ENCODE measurements at regions not wholly inside any gene's neighbourhood (a gene's known extent, or its start where the extent isn't known, plus 50 kb on each side); places are given as distances from the start of the nearest gene placed in this dataset.

GRCh38 chr10:131777921-131778320 is 122.9 kb upstream of the PPP2R2D start:
- ChIA-PET POLR2A (ENCODE audit: unreplicated experiment) (no interaction called here), CTCF (no interaction called here)
- H3K4me1 ChIP-seq (ENCODE audit: insufficient read depth, low read length): no peaks in the 10 kb centered on the region
- H3K27me3 ChIP-seq (ENCODE audit: low read length): peaks cover 15% of the 10 kb centered on the region; the same call in 1 of the 2 replicates
- H3K4me3 ChIP-seq (ENCODE audit: low read length): no peak overlapping the region
- no peaks in the 10 kb centered on the region for H3K36me3 ChIP-seq (ENCODE audit: low read depth, low read length)
- no peak overlapping the region for H3K9ac ChIP-seq (ENCODE audit: low read length)
- no peak overlapping the region for H3K4me2 ChIP-seq (ENCODE audit: low read length)
- BruUV-seq (replicated peaks): no TSS peak
- no peaks in the 10 kb centered on the region for H3F3A ChIP-seq (ENCODE audit: low read length, unreplicated experiment)
- intact Hi-C loops (cut with micrococcal nuclease): no loop called here
- no peaks in the 10 kb centered on the region for H3K9me2 ChIP-seq (replicated peaks; ENCODE audit: low read length)
- TF ChIP-seq EZH2phosphoT487 (IDR thresholded peaks at IDR 0.05; ENCODE audit: borderline replicate concordance, low read length) (no peak), EZH2 (IDR thresholded peaks at IDR 0.05; ENCODE audit: low read length, unreplicated experiment) (no peak), CTCF (conservative IDR thresholded peaks at IDR 0.05; ENCODE audit: low read depth, low read length) (no peak)
- H3K27ac ChIP-seq (ENCODE audit: low read length): no peak overlapping the region
- no peak for ATAC-seq
- no peak overlapping the region for H2AFZ ChIP-seq (ENCODE audit: low read length)
- H3K9me3 ChIP-seq (ENCODE audit: low read length): no peaks in the 10 kb centered on the region
- H4K20me1 ChIP-seq (ENCODE audit: low read length): no peaks in the 10 kb centered on the region
- no peaks in the 10 kb centered on the region for H3K79me2 ChIP-seq (ENCODE audit: low read length)
- DNase-seq: no peak

- ChIA-PET POLR2A (ENCODE audit: unreplicated experiment) (no interaction called here), CTCF (no interaction called here)
These were observed 122.4 kb upstream of the PPP2R2D start for GRCh38 chr10:131778385-131778784.

GRCh38 chr10:131778842-131779241 is 122.0 kb upstream of the PPP2R2D start:
- Histone ChIP-seq H2AFZ (ENCODE audit: low read length) (no peak overlapping the region), H3K9me3 (ENCODE audit: low read length) (no peaks in the 10 kb centered on the region), H3F3A (ENCODE audit: low read length, unreplicated experiment) (no peaks in the 10 kb centered on the region), H3K9ac (ENCODE audit: low read length) (no peak overlapping the region), H4K20me1 (ENCODE audit: low read length) (no peaks in the 10 kb centered on the region), H3K4me3 (ENCODE audit: low read length) (no peak overlapping the region), H3K27me3 (ENCODE audit: low read length) (peaks cover 7% of the 10 kb centered on the region; the same call in 1 of the 2 replicates), H3K4me1 (ENCODE audit: insufficient read depth, low read length) (no peaks in the 10 kb centered on the region), H3K9me2 (replicated peaks; ENCODE audit: low read length) (no peaks in the 10 kb centered on the region), H3K27ac (ENCODE audit: low read length) (no peak overlapping the region), H3K79me2 (ENCODE audit: low read length) (no peaks in the 10 kb centered on the region), H3K4me2 (ENCODE audit: low read length) (no peak overlapping the region), H3K36me3 (ENCODE audit: low read depth, low read length) (no peaks in the 10 kb centered on the region)
- BruUV-seq (replicated peaks): no TSS peak
- TF ChIP-seq EZH2phosphoT487 (IDR thresholded peaks at IDR 0.05; ENCODE audit: borderline replicate concordance, low read length) (no peak), CTCF (conservative IDR thresholded peaks at IDR 0.05; ENCODE audit: low read depth, low read length) (no peak), EZH2 (IDR thresholded peaks at IDR 0.05; ENCODE audit: low read length, unreplicated experiment) (no peak)
- intact Hi-C loops (cut with micrococcal nuclease): no loop called here
- DNase-seq: no peak
- POLR2A ChIA-PET (ENCODE audit: unreplicated experiment): no interaction called here
- no peak for ATAC-seq
- CTCF ChIA-PET: no interaction called here

More at GRCh38 chr10:131778385-131778784, 122.4 kb upstream of the PPP2R2D start:
- DNase-seq (no peak), ATAC-seq (no peak)
- H3K9ac ChIP-seq (ENCODE audit: low read length): no peak overlapping the region
- TF ChIP-seq CTCF (conservative IDR thresholded peaks at IDR 0.05; ENCODE audit: low read depth, low read length) (no peak), EZH2phosphoT487 (IDR thresholded peaks at IDR 0.05; ENCODE audit: borderline replicate concordance, low read length) (no peak), EZH2 (IDR thresholded peaks at IDR 0.05; ENCODE audit: low read length, unreplicated experiment) (no peak)
- BruUV-seq (replicated peaks): no TSS peak
- no peak overlapping the region for H3K4me3 ChIP-seq (ENCODE audit: low read length)
- no peaks in the 10 kb centered on the region for H3K36me3 ChIP-seq (ENCODE audit: low read depth, low read length)
- H3K4me2 ChIP-seq (ENCODE audit: low read length): no peak overlapping the region
- no peaks in the 10 kb centered on the region for H3K9me3 ChIP-seq (ENCODE audit: low read length)
- no peaks in the 10 kb centered on the region for H3K79me2 ChIP-seq (ENCODE audit: low read length)
- H3K4me1 ChIP-seq (ENCODE audit: insufficient read depth, low read length): no peaks in the 10 kb centered on the region
- H4K20me1 ChIP-seq (ENCODE audit: low read length): no peaks in the 10 kb centered on the region
- intact Hi-C loops (cut with micrococcal nuclease): no loop called here
- H3K9me2 ChIP-seq (replicated peaks; ENCODE audit: low read length): no peaks in the 10 kb centered on the region
- H3F3A ChIP-seq (ENCODE audit: low read length, unreplicated experiment): no peaks in the 10 kb centered on the region
- H2AFZ ChIP-seq (ENCODE audit: low read length): no peak overlapping the region
- H3K27ac ChIP-seq (ENCODE audit: low read length): no peak overlapping the region
- peaks cover 11% of the 10 kb centered on the region; the same call in 1 of the 2 replicates for H3K27me3 ChIP-seq (ENCODE audit: low read length)
